UCSD-AML1 (cell line): ENCODE measurements at regions not wholly inside any gene's neighbourhood (a gene's known extent, or its start where the extent isn't known, plus 50 kb on each side); places are given as distances from the start of the nearest gene placed in this dataset.
"Not testable (repeated sequence)": the region's sequence is repeated elsewhere in the genome, so short reads cannot be mapped to it uniquely, and the experiment has no call there.

Experiments used
- DNase-seq: peaks from one replicate; lab custom pipeline; 2025; ENCODE audit not compliant: unreplicated experiment; lab: John Stamatoyannopoulos, UW

DNA sequence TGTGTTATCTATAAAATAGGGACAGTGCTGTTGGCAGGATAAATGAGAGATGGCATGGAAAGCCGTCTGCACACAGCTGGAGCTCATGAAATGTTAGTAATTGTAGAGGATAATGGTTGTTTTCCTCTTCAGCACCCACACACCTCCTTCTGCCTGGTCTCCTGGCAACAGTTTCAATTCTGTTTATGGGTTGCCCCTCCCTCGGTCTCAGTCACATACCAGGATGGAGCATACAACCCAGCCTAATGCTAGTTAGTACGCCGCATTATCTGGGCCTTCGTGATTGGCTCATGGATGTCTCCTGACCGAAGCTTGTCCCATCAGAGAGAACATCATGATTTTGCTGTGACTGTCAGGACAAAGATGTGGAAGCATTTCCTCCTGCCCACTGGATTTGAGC, 126.2 kb upstream of the WSCD1 start:
- DNase-seq: no peak

DNA sequence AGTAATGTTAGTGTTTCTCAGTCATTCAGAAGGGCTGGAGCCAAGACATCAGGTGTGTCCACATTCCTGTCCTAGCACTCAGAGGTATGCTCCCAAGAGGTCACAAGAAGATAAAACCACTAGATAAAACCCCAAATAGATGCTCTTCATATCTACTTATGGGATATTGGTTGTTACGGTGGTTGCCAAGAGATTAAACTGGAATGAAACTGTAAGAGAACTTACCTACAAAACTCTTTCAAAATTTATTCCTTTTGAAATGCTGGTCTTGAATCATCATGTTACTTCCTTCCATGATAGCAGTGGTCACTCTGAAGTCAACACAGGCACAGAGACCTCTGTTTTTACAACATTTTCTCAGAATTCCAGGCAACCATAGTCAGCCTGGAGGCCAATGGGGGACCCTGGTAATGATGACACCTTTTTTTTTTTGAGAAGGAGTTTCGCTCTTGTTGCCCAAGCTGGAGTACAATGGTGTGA, 122.4 kb upstream of the WSCD1 start:
- DNase-seq: no peak

DNA sequence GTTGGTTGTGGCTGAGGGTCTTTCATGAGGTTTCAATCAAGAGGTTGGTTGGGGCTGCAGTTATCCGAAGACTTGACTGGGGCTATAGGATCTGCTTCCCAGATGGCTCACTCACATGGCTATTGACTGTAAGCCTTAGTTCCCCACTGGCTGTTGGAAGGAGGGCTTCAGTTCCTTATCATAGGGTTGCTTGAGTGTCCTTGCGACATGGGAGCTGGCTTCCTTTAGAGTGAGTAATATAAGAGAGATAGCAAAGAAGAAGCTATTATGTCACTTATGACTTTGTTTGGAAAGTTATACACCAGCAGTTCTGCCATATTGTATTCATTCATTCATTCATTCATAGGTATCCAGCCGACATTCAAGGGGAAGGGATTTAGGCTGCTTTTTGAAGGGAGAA, 121.4 kb upstream of the WSCD1 start:
- DNase-seq: no peak

DNA sequence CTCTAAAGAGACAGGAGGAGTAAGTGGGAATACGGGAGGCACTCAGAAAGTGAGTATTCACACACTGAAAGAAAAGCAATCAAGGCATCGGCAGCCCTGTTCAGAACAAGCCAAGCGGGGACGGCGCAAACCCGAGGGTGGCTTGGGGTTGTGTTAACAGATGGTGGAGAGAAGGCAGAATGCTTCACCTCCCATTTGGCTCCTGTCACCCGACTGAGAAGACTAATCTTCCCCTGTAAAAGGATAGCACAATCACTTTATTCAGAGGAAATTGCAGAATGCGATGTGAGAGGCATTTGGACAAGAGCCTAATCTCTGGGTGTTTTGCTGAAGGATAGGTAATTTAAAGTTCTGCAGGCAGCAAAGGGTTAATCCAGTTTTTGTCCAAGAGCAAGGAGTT, 119.3 kb upstream of the WSCD1 start:
- DNase-seq: no peak

DNA sequence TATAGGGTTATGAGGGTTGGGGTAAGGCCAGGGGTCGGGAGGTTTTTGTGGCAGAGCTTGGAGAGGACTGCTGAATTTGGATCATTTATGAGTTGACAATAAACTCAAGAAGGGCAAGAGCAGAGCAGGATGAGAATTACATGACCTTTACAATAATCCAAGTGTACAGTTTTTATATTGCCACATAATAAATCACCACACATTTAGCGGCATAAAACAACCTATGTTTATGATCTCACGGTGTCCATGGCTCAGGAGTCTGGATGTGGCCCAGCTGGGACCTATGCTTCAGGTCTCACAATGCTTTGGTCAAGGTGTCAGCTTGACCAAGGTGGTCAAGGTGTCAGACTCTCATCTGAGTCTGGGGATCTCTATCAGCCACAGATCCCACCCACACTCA, 118.3 kb upstream of the WSCD1 start:
- DNase-seq: no peak

DNA sequence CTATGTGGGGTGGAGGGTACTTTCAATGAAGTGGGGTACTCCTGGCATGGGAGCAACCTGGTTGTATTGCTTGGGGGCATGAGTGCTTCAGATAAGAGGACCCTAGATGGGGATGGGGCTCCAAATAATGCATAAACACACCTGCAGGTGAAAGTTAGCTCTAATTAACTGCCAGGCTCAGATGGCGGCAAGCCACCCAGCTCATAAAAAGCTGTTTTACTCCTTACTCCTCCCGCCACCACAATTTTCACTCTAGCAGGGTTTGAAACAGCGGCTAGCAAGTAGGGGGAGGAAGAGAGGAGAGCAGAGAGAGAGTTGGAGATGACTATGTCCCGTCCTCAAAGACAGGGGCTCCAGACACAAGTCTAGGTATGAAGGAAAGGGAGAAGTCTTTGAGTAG, 117.7 kb upstream of the WSCD1 start:
- DNase-seq: no peak

DNA sequence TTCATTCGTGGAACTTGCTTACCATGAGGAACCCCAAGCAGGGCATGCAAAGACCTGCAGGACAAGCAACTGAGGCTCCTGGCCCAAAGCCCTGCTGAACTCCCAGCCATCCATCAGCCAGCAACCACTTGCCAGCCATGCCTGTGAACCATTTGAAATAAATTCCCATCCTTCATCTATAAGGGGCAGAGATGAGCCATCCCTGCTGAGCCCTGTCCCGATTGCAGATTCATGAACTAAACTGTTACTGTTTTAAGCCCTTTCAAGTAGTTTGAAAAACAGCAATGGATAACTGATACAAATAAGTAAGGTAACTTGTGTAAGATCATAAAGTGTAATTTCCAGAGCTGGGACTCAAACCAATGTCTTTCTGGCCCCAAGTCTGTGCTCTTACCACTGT, 114.4 kb upstream of the WSCD1 start:
- DNase-seq: no peak

DNA sequence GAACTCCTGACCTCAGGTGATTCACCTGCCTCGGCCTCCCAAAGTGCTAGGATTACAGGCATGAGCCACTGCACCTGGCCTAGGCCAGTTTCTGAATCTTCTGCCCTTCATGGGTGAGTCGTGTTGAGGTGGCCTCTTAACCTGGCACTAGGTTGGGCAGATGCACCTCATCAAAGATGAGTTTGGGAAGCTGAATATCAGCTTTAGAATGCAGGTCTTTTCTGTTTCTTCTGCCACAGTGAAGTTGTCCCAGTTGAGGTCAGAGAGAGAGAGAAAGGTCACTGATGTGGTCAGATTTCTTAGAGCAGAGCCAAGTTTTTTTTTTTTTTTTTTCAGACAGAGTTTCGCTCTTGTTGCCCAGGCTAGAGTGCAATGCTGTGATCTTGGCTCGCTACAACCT, 111.3 kb upstream of the WSCD1 start:
- DNase-seq: no peak

DNA sequence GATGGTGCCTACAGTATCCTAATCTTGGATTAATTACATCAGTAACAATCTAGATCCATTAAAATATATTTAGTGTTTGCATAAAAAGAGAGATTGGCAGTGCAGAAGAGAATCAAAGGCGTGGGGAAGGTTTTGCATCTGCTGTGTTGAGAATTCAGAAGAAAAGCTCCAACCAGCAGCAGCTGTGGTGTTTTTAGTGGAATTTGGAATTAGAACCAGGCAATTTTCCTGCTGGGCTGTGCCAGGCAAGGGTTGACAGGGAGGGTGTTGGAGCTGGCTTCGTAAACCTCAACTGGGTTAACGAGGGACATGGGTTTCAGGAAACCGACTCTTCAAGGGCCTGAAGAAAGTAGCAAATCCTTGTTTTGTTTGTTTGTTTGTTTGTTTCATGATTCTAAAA, 107.8 kb upstream of the WSCD1 start:
- DNase-seq: no peak

DNA sequence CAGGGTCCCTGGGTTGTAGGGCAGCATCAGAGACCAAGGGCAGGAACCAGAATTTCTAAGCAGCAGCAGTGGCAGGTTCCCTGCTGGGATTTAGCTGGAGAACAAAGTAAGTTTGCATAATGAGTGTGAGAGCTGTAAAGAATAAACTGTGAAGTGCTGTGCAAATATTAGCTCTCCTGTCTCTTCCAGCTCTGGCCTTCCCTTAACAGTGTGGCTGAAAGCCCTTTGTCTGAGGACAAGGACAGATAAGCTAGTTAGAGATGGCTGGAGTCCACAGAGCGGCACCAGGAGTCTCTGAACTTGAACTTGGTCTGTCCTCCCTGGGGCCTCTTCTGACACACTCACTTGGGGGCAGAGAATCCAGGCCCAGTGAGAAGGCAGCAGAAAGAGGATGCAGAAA, 98.2 kb upstream of the WSCD1 start:
- no peak for DNase-seq

DNA sequence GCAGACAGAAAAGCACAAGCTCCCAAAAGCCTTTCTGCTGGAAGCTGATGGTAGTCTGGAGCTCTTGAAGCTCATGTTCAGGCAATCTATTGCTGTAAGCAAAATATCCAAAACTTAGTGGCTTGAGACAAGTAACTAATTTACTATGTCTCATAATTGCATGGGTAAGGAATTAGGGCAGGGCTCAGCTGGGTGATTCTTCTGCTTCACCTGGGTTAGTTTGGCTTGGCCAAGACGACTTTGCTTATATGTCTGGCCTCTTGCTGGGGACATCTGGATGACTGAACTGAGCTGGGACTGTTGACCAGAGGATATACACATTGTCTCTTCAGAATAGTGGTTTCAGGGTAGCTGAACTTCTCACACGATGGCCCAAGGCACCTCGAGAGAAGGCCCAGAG, 96.8 kb upstream of the WSCD1 start:
- no peak for DNase-seq

DNA sequence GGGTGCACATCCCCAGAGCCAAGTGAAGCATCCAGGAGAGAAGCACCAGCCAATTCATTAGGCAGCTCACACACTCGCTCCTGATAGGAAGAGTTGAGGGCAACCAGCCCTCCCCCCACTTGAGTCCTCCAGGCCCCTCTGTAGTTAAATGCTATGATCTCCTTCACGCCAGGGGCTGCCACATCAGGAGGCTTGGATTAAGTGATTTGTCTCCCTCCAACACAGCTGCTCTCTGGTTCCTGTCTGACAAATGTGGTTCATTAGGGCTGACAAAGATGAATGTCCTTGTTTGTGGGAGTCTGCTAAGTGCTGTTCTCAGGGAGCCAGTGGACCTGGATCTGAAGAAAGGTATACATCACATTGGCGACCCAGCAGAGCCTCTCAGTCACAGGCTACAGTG, 94.5 kb upstream of the WSCD1 start:
- DNase-seq: no peak

DNA sequence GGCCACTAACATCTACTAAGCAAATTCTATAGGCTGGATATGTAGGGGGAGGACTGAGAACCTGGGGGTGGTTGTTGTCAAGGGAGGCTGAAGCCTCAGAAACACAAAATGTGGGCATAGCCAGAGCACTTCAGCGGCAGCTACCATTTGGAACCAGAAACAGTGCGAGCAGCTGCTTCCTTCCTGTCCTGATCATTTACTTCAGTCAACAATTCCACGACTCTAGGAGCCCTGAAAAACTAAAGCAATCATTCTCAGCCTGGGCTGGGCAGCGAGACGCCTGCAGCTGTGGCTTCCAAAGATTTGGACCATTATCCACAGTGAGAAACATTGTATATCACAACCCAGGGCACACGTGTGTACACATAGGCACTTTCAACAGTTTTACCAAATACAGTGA, 93.9 kb upstream of the WSCD1 start:
- no peak for DNase-seq

DNA sequence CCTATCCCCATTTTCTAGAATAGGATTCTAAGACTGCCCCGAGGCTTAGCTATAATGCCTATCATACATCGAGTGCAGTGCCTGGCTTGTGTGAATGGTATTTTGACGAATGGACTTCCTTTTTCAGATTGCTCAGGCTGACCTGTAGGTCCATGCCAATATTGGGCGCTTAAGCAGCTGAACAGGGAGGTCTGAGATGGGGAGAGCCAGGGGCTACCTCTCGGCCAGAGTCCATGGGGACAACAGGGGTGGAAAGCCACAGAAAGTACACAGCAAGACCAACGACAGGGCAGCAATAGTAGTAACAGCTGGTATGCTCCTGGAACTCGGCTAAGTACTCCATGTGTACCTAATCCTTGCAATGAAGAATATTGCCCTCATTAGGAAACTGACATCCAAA, 91.7 kb upstream of the WSCD1 start:
- DNase-seq: no peak

DNA sequence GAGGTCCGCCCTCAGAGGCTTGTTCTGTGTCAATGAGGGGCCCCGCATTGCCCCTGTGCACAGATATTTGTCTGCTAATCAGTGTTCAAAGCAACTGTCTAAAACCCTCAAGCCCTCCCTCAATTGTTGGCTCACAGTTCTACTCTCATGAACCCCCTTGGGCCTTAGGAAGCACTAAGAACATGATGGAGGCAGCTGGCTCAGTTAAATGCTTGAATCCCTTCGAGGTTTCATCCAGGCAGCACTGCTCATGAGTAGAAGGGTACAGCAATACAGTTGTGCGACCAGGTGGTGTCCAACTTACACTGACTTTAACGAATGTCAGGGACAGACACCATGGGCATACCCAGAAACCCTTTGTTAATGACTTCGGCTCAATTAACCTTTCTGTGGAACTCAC, 89.2 kb upstream of the WSCD1 start:
- no peak for DNase-seq

DNA sequence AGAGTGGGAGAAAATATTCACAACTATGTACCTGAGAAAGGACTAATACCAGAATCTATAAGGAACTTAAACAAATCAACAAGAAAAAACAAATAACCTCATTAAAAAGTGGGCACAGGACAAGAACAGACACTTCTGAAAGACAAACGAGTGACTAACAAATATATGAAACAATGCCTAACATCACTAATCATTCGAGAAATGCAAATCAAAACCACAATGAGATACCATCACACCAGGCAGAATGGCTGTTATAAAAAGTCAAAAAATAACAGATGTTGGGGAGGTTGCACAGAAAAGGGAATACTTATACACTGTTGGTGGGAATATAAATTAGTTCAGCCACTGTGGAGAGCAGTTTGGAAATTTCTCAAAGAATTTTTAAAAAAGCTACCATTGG, 83.5 kb upstream of the WSCD1 start:
- no peak for DNase-seq

DNA sequence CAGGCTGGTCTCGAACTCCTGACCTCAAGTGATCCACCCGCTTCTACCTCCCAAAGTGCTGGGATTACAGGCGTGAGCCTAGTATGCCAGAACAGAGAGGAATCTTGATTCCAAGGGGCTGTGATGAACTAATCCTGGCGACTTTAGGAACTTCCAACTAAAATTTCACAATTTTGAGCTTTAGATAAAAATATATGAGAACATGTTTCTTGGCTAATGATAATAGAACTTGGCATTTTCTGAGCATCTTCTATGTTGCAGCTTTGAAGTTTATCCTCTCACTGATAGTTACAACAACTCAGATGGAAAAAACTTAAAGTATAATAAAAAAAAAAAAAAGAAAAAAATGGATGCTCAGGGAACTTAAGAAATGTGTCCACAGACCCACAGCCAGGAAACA, 69.8 kb upstream of the WSCD1 start:
- no peak for DNase-seq

DNA sequence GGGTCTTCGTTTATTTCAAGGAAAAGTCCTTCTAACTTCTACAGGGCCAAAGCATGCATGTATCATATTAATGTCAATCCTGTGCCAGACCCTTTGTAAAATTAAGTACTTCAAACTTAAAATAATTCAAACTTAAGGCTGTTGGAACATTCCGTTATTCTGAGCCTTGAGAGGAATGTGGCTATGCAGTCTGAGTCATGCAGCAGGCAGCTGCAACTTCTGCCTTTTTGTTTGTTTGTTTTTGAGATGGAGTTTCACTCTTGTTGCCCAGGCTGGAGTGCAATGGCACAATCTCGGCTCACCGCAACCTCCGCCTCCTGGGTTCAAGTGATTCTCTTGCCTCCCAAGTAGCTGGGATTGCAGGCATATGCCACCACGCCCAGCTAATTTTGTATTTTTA, 67.0 kb upstream of the WSCD1 start:
- DNase-seq: not testable (repeated sequence)

DNA sequence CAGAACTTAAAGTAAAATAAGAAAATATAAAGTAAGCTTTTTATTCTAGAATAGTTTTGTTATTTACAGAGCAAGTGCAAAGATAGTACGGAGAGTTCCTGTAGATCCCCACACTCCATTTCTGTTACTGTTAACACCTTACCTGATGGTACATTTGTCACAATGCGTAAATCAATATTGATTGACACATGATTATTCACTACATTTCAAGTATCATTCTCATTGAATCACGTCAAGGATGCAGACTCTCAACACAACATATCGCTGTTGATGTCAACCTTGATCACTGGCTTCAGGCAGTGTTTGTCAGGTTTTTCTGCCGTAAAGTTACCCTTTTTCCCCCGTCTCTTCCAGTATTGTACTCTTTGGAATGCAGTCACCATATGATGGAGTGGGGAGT, 64.2 kb upstream of the WSCD1 start:
- DNase-seq: no peak

DNA sequence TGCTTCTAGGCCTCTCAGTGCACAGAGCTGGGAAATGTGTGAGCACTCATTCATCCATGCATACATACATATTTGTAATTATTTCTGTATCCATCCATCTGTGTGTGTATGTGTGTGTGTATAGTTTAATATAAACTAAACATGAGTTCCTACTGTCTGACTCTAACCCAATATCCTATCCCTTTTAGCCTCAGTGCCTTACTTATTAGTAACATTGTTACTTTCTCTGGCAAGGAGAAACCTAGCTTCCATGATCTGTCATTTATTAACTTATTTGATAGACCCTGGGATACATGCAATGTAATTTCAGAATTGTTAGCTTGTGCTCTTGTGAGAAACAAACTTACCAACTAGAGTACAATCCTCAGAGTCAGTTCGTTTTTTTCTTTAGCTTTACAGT, 59.0 kb upstream of the WSCD1 start:
- DNase-seq: no peak

DNA sequence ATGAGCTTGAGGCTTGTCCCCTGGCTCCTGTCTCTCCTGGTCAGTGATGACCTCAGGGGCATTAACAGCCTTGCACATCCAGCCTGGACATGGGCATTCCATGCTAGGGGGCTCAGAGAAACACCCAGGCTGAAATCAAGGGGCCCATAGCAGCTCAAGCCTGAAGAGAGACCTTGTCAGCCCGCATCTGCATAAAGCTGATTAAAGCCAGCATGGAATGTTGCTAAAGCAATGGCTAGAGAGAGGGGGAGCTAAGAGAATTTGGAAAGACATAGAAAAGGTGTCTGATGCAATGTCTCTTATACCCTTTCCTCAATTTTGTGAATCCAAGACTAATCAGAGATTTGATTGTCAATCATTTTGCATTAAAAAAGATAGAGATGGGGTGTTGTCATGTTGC, 51.4 kb upstream of the WSCD1 start:
- DNase-seq: no peak

DNA sequence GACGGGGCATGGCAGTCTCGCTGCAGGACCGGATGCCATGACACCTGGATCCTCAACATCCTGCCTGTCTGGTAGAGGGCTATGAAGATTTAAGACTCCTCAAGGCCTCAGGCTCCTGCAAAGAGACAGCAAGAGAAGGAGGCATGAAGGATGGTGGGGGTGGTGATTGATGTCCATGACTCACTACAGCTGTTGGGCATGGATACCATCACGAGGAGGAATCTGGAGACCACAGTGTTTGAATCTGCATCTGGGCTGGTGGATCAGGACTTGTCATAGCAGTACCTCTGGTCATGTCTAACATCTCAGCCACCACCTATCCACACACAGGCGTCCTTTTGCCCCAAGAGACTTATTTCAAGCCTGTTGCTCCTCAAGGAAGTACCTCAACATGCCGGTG, 50.2 kb upstream of the WSCD1 start:
- DNase-seq: no peak

DNA sequence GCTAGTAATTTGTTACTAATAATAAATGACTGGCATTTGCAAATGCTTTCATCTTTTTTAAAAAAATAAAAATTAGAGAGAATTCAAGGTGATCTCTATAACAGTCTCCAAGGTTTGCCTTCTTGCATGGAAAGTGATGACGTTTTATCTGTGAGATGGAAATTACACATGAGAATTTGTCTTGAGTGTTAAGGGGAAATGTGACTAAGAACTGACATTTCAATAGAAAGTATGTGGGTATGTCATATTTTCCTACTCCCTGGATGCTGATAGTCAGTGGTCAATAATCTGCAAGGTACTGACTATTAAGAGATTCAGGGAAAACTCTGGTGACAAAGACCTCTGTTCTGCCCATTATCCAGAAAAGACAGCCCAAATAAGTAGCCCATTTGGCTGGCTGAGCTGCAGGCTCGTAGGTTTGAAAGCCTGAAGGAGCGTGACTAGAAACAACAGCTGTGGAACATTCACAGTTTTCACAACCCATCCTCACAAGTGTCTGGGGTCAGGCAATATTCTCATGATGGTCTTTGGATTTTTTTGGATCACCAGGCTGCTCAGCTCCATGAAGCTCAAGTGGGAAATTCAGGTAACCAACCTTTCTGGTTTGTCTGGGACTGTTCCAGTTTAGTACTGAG, 49.7 kb upstream of the WSCD1 start:
- DNase-seq: no peak
